ENCODE measurements at regions not wholly inside any gene's neighbourhood (a gene's known extent, or its start where the extent isn't known, plus 50 kb on each side); places are given as distances from the start of the nearest gene placed in this dataset.

GRCh38 chr3:94612631-94613030 lies 549.8 kb downstream of the NSUN3 start:
- no TSS peak for BruUV-seq (replicated peaks)
- no peaks in the 10 kb centered on the region for H3K36me3 ChIP-seq (ENCODE audit: control insufficient read depth, insufficient read depth, low read length)
- peaks cover 16% of the 10 kb centered on the region for H3K4me1 Mint-ChIP-seq (ENCODE audit: low read depth, unreplicated experiment)
- no peak overlapping the region for H3K4me3 Mint-ChIP-seq (ENCODE audit: unreplicated experiment)
- no peak for TF ChIP-seq CTCF (IDR thresholded peaks at IDR 0.05; ENCODE audit: insufficient read depth in 1 of 2, low read depth in 1 of 2, low read length in 1 of 2, severe bottlenecking in 1 of 2, unreplicated experiment in 1 of 2)
- ChIA-PET CTCF (no interaction called here), POLR2A (no interaction called here)
- H3K27me3 ChIP-seq (replicated peaks; ENCODE audit: control insufficient read depth, insufficient read depth, low read length) = no peaks in the 10 kb centered on the region
- no peaks in the 10 kb centered on the region for H3K36me3 Mint-ChIP-seq (ENCODE audit: insufficient read depth, unreplicated experiment)
- intact Hi-C loops (cut with micrococcal nuclease; ENCODE audit: unreplicated experiment) = no loop called here
- H3K4me1 ChIP-seq = peaks cover 12% of the 10 kb centered on the region; the same call in 1 of the 2 replicates
- H3K27ac Mint-ChIP-seq (ENCODE audit: unreplicated experiment) = no peak overlapping the region
- DNase-seq = no peak
- H3K9me3 ChIP-seq = no peaks in the 10 kb centered on the region
- H3K9me3 Mint-ChIP-seq (ENCODE audit: unreplicated experiment) = no peaks in the 10 kb centered on the region
- no peaks in the 10 kb centered on the region for H3K27me3 Mint-ChIP-seq (ENCODE audit: insufficient read depth, unreplicated experiment)
- no peak overlapping the region for H3K4me3 ChIP-seq (ENCODE audit: low read depth, low read length)

- no peaks in the 10 kb centered on the region for H3K36me3 Mint-ChIP-seq (ENCODE audit: insufficient read depth, unreplicated experiment)
- H3K27ac Mint-ChIP-seq (ENCODE audit: unreplicated experiment) = no peak overlapping the region
- peaks cover 16% of the 10 kb centered on the region for H3K4me1 Mint-ChIP-seq (ENCODE audit: low read depth, unreplicated experiment)
- DNase-seq = no peak
- H3K4me3 Mint-ChIP-seq (ENCODE audit: unreplicated experiment) = no peak overlapping the region
- H3K4me1 ChIP-seq = peaks cover 13% of the 10 kb centered on the region; the same call in 1 of the 2 replicates
- H3K27me3 Mint-ChIP-seq (ENCODE audit: insufficient read depth, unreplicated experiment) = no peaks in the 10 kb centered on the region
- BruUV-seq (replicated peaks) = no TSS peak
- intact Hi-C loops (cut with micrococcal nuclease; ENCODE audit: unreplicated experiment) = no loop called here
- TF ChIP-seq CTCF (IDR thresholded peaks at IDR 0.05; ENCODE audit: insufficient read depth in 1 of 2, low read depth in 1 of 2, low read length in 1 of 2, severe bottlenecking in 1 of 2, unreplicated experiment in 1 of 2) = no peak
- H3K36me3 ChIP-seq (ENCODE audit: control insufficient read depth, insufficient read depth, low read length) = no peaks in the 10 kb centered on the region
- ChIA-PET CTCF (no interaction called here), POLR2A (no interaction called here)
- H3K9me3 ChIP-seq = no peaks in the 10 kb centered on the region
- no peaks in the 10 kb centered on the region for H3K9me3 Mint-ChIP-seq (ENCODE audit: unreplicated experiment)
- H3K27me3 ChIP-seq (replicated peaks; ENCODE audit: control insufficient read depth, insufficient read depth, low read length) = no peaks in the 10 kb centered on the region
- H3K4me3 ChIP-seq (ENCODE audit: low read depth, low read length) = no peak overlapping the region
These were observed 551.3 kb downstream of the NSUN3 start for GRCh38 chr3:94614192-94614591.

- H3K27me3 ChIP-seq (replicated peaks; ENCODE audit: control insufficient read depth, insufficient read depth, low read length) = no peaks in the 10 kb centered on the region
- Mint-ChIP-seq H3K4me1 (ENCODE audit: low read depth, unreplicated experiment) (peaks cover 16% of the 10 kb centered on the region), H3K9me3 (ENCODE audit: unreplicated experiment) (no peaks in the 10 kb centered on the region), H3K4me3 (ENCODE audit: unreplicated experiment) (no peak overlapping the region), H3K36me3 (ENCODE audit: insufficient read depth, unreplicated experiment) (no peaks in the 10 kb centered on the region), H3K27ac (ENCODE audit: unreplicated experiment) (no peak overlapping the region), H3K27me3 (ENCODE audit: insufficient read depth, unreplicated experiment) (no peaks in the 10 kb centered on the region)
- no peak for DNase-seq
- intact Hi-C loops (cut with micrococcal nuclease; ENCODE audit: unreplicated experiment) = loop anchor here (2.0 kb wide), 1 partner anchor 29 kb away; no protein-coding TSS in a partner anchor
- H3K4me3 ChIP-seq (ENCODE audit: low read depth, low read length) = no peak overlapping the region
- ChIA-PET CTCF (no interaction called here), POLR2A (no interaction called here)
- BruUV-seq (replicated peaks) = no TSS peak
- H3K4me1 ChIP-seq = peaks cover 13% of the 10 kb centered on the region; the same call in 1 of the 2 replicates
- H3K36me3 ChIP-seq (ENCODE audit: control insufficient read depth, insufficient read depth, low read length) = no peaks in the 10 kb centered on the region
- no peaks in the 10 kb centered on the region for H3K9me3 ChIP-seq
- TF ChIP-seq CTCF (IDR thresholded peaks at IDR 0.05; ENCODE audit: insufficient read depth in 1 of 2, low read depth in 1 of 2, low read length in 1 of 2, severe bottlenecking in 1 of 2, unreplicated experiment in 1 of 2) = no peak
These were observed 552.6 kb downstream of the NSUN3 start for GRCh38 chr3:94615275-94616065.

Measured in Caco-2 (cell line).